Fibroblast of the conjunctiva (primary cell): ENCODE measurements at regions not wholly inside any gene's neighbourhood (a gene's known extent, or its start where the extent isn't known, plus 50 kb on each side); places are given as distances from the start of the nearest gene placed in this dataset.
"Not testable (repeated sequence)": the region's sequence is repeated elsewhere in the genome, so short reads cannot be mapped to it uniquely, and the experiment has no call there.

Source experiments
- DNase-seq: peaks from one replicate; pipeline ENCODE4 v3.0.0-alpha.2; 2010; ENCODE audit warnings: low read depth

- no peak for DNase-seq
Measured at GRCh38 chrX:75673468-75673867, 111.6 kb downstream of the MAGEE2 start.

- no peak for DNase-seq
Measured at GRCh38 chrX:75655627-75656026, 129.4 kb downstream of the MAGEE2 start.

DNA sequence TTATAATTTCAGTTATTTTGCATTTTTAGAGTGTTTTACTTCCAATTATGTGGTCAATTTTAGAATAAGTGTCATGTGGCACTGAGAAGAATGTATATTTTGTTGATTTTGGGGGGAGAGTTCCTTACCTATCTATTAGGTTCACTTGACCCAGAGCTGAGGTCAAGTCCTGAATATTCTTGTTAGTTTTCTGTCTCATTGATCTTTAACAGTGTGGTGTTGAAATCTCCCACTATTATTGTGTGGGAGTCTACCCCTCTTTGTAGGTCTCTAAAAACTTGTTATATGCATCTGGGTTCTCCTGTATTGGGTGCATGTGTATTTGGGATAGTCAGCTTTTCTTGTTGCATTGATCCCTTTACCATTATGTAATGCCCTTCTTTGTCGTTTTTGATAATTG, 127.0 kb upstream of the ZDHHC15 start:
- DNase-seq: no peak

DNA sequence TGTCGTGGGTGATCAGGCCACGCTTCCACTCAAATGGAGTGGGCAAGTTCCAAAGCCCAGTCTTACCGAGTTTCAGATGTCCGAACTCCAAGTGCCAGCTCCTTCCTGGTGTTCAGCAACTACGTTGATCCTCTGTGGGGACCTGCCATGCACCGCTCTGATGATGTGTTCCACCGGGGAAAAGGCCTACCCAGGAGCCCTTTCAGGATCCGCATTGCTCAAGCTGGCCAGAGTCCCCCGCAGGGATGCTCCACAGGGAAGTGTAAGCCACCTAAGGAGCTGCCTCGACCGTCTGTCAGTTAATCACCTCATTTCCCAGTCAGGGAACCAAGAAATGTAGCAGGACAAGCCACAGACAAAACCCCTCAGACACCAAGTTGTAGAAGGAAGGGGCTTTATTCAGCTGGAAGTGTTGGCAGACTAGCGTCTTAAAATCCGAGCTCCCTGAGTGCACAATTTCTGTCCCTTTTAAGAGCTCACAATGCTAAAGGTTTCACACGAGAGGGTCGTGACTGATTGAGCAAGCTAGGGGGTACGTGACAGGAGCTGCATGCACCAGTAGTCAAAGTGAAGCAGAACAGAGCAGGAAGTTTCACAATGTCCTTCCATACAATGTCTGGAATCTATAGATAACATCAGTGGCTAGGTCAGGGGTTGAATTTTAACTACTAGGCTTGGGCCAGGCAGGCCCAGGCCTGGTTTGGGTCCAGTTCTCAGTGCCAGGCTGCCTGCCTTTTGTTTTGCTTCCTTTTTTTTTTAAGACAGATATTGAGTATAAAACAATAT, 126.2 kb upstream of the ZDHHC15 start:
- no peak for DNase-seq

DNA sequence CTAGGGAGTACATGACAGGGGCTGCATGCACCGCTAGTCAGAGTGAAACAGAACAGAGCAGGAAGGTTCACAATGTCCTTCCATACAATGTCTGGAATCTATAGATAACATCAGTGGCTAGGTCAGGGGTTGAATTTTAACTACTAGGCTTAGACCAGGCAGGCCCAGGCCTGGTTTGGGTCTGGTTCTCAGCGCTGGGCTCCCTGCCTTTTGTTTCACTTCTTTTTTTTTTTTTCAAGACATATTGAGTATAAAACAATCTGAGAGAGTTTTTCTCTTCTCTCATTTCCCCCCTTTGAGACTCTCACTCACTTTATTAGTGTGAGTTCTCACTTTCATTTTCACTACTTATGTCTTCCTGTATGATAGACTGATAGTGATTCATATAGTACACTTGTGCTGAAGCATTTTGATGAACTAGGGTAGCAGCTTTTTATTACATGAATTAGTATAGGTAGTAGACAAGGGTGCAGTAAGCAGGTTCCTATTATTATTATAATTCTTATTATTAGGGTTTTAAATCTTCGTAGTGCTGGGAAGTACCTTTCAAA, 120.0 kb upstream of the ZDHHC15 start:
- DNase-seq: no peak

- no peak for DNase-seq
Measured at GRCh38 chrX:75638332-75638731, 115.5 kb upstream of the ZDHHC15 start.

GRCh38 chrX:75625232-75625631, 102.4 kb upstream of the ZDHHC15 start:
- DNase-seq: no peak

- no peak for DNase-seq
Measured at GRCh38 chrX:75623535-75623934, 100.7 kb upstream of the ZDHHC15 start.

- DNase-seq: no peak
Measured at GRCh38 chrX:75609406-75609805, 86.6 kb upstream of the ZDHHC15 start.

DNA sequence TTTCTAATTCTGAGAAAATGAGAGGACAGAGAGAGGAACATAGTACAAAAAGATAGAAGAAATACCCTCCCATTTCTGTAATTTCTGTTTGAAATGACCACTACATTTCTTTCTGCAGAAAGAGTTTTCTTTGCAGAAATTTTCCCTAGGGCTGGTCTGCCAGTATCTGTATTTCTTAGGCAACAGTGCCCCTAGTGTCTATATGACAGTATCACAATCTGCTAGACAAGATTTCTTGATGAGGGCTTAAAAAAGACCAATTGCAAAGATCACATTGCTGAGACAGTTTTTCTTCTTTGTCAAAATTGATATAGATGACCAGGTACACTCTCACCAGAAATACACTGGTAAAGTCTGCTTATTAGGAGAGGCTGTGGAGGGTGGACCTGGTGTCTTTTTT, 81.0 kb upstream of the ZDHHC15 start:
- peak; percentile 4 for DNase-seq

- not testable (repeated sequence) for DNase-seq
Measured at GRCh38 chrX:75602022-75602421, 79.2 kb upstream of the ZDHHC15 start.

GRCh38 chrX:75596178-75596577, 73.3 kb upstream of the ZDHHC15 start:
- no peak for DNase-seq

DNA sequence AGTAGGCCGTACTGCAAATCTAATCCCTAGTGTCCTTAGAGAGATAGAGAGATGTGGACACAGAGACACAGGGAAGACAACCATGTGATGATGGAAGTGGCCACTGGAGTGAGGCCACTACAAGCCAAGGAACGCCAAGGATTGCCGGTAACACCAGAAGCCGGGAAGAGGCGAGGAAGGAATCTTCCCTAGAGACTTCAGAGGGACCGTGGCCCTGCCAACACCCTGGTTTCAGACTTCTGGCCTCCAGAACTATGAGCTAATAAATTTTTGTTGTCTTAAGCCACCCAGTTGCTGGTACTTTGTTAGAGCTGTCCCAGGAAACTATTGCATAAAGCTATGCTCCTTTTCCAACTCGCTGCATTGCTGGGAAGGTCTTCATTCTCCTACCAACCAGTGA, 70.3 kb upstream of the ZDHHC15 start:
- DNase-seq: not testable (repeated sequence)

DNA sequence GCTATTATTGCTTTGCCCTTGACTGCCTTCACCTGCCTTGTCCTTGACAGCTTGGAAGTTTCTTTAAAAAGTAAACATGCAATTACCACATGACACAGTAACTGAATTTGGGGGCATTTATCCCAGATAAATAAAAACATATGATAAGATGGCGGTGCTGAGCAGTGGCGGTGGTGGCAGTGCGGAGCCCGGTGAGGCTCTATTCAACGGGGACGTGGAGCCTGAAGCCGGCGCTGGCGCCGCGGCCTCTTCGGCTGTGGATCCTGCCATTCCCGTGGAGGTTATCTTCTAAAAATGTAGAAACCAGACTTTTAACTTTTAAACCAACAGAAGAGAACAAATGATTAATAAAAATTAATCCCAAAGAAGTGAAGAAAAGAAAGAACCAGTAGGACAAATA, 59.7 kb upstream of the ZDHHC15 start:
- DNase-seq: no peak
